Testis (tissue), 2 donors: ENCODE measurements at regions not wholly inside any gene's neighbourhood (a gene's known extent, or its start where the extent isn't known, plus 50 kb on each side); places are given as distances from the start of the nearest gene placed in this dataset.
A peak's percentile ranks its signal among the peaks of the same experiment; 100 is the strongest.

Experiments
- DNase-seq: peaks from one replicate; pipeline ENCODE4 v3.0.0-alpha.2; 2019
- H3K27ac ChIP-seq, 2 donors: fragments of 200-600 bp; sonication (generic); one replicate each; pipeline ENCODE4 v1.5.1; 2019
- H3K27me3 ChIP-seq: fragments of 200-600 bp; sonication (generic); one replicate; pipeline ENCODE4 v1.5.1; 2019
- H3K36me3 ChIP-seq: fragments of 200-600 bp; sonication (generic); one replicate; pipeline ENCODE4 v1.5.1; 2017; ENCODE audit warnings: low read depth; ENCODE audit errors: missing control alignments
- H3K4me1 ChIP-seq: fragments of 200-600 bp; sonication (generic); one replicate; pipeline ENCODE4 v1.5.1; 2019
- H3K4me3 ChIP-seq, 2 donors: fragments of 200-600 bp; sonication (generic); one replicate each; pipeline ENCODE4 v1.5.1; 2017 to 2019
- H3K9me3 ChIP-seq: fragments of 200-600 bp; sonication (generic); one replicate; pipeline ENCODE4 v1.5.1; 2017
- CTCF ChIP-seq, 3 experiments: fragments of 450-650 bp in 2 of 3; fragments of 200-600 bp in 1 of 3; sonication (generic) in 1 of 3; IDR thresholded peaks; one replicate each; pipeline ENCODE4 v1.5.1; 2016 to 2019; ENCODE audit warnings: antibody characterized with exemption in 3 of 3, mild to moderate bottlenecking in 2 of 3, moderate library complexity in 1 of 3
- POLR2A ChIP-seq: fragments of 450-650 bp; IDR thresholded peaks from one replicate; pipeline ENCODE4 v1.6.1; 2017; ENCODE audit warnings: antibody characterized with exemption, mild to moderate bottlenecking, moderate library complexity
- WGBS, 2 donors: methylation state at CpG; one replicate each; pipeline ENCODE4 v1.1.5; 2018; 5-methylcytosine and 5-hydroxymethylcytosine counted together
- intact Hi-C: fragments of 100-400 bp; cut with DNase I; formaldehyde crosslinking; loops from one replicate; pipeline ENCODE4 v1.15.1; 2023; ENCODE audit warnings: low total_unique reads

DNA sequence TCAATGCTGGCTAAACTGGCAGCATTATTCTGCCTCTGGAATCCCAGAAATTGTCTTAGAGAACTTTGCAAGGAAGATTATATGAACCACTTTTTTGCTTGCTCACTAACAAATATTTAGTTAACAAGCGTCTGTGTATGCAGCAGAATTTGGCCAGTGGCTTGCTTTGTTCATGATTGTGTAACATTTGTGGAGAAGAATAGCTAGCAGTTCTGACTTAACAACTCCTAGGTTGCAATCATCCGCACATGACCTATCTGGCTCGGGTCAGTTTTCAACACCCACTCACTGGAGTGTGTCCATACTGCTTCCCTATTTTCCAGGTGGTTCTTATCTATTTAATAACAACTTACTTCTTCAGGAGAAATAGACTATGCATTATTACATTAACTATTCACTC, 98.5 kb downstream of the SNX18 start:
- 32 to 41% methylated on average over 3 of the region's 3 CpGs for WGBS, 2 donors
- H3K36me3 ChIP-seq = no peaks in the 10 kb centered on the region
- peaks cover 4% of the 10 kb centered on the region for H3K4me1 ChIP-seq
- no peaks in the 10 kb centered on the region for H3K9me3 ChIP-seq
- H3K27ac ChIP-seq = no peak overlapping the region
- TF ChIP-seq CTCF (IDR thresholded peaks at IDR 0.05) (no peak), POLR2A (no peak)
- no peaks in the 10 kb centered on the region for H3K27me3 ChIP-seq
- DNase-seq = peak; percentile 52
- H3K4me3 ChIP-seq = no peak overlapping the region
- intact Hi-C loops = no loop called here

DNA sequence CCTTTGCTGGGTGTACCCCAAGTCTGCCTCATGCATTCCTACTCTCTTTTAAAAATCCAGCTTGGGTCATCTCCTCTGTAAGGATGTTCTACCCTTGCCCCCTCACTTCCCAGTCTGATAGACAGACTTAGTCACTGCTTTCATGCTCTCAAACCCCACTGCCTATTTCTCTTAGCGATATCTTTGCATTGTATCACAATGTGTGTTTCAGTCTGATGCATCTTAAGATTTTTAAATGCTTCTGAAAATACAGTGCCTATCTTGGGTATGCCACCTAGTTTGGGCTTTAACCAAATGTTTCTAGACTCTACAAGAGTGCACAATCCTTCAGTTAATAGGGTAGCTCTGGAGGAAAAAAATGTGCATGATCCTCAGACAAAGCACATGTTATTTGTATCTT, 97.8 kb downstream of the SNX18 start:
- Histone ChIP-seq H3K4me3 (no peak overlapping the region), H3K27me3 (no peaks in the 10 kb centered on the region), H3K4me1 (peaks cover 4% of the 10 kb centered on the region), H3K36me3 (no peaks in the 10 kb centered on the region), H3K27ac (no peak overlapping the region), H3K9me3 (no peaks in the 10 kb centered on the region)
- no peak for DNase-seq
- 96 to 97% methylated on average over 1 of the region's 1 CpG for WGBS, 2 donors
- intact Hi-C loops = no loop called here
- TF ChIP-seq POLR2A = no peak
- TF ChIP-seq CTCF (IDR thresholded peaks at IDR 0.05) = no peak

GRCh38 chr5:54612711-54613110, 95.2 kb downstream of the SNX18 start:
- TF ChIP-seq POLR2A = no peak
- no peak for TF ChIP-seq CTCF (IDR thresholded peaks at IDR 0.05)
- no peaks in the 10 kb centered on the region for H3K9me3 ChIP-seq
- intact Hi-C loops = no loop called here
- H3K4me3 ChIP-seq = no peak overlapping the region
- 86 to 90% methylated on average over 5 of the region's 5 CpGs for WGBS, 2 donors
- no peaks in the 10 kb centered on the region for H3K36me3 ChIP-seq
- peaks cover 4% of the 10 kb centered on the region for H3K4me1 ChIP-seq
- no peak overlapping the region for H3K27ac ChIP-seq
- no peaks in the 10 kb centered on the region for H3K27me3 ChIP-seq
- no peak for DNase-seq

DNA sequence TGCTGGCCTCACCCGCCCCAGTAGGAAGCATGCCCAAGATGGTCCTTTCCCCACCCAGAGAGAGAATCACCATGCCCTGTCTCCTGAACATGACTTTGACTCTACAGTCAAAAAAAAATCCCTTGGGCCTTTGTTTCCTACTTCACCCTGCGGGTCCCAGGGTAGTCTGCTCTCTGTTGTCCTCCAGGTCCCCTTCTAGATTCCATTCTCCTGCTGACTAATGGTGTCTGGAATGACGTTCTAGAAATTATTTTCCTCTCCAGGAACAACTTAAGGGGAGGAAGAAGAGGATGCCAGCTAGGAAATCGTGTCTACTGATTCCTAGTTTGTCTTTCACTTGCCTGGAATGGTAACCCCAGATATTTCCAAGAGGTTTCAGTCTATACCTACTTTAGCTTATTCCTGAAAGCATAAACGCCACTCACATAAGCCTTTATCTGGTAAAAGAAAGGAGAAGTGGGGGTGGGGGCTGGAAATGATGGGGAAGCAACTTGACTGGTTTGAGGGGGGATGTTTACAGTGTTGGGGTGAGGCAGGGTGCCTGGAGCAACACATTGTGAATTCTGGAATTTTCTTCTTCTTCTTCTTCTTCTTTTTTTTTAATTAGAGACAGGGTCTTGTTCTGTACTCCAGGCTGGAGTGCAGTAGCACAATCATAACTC, 93.9 kb downstream of the SNX18 start:
- Histone ChIP-seq H3K4me1 (peaks cover 4% of the 10 kb centered on the region), H3K9me3 (no peaks in the 10 kb centered on the region), H3K4me3 (no peak overlapping the region), H3K36me3 (no peaks in the 10 kb centered on the region), H3K27ac (no peak overlapping the region), H3K27me3 (no peaks in the 10 kb centered on the region)
- DNase-seq = no peak
- WGBS, 2 donors = 50 to 78% methylated on average over 5 of the region's 5 CpGs
- intact Hi-C loops = no loop called here
- TF ChIP-seq POLR2A = no peak
- no peak for TF ChIP-seq CTCF (IDR thresholded peaks at IDR 0.05)
